ENCODE measurements at regions not wholly inside any gene's neighbourhood (a gene's known extent, or its start where the extent isn't known, plus 50 kb on each side); places are given as distances from the start of the nearest gene placed in this dataset.

DNA sequence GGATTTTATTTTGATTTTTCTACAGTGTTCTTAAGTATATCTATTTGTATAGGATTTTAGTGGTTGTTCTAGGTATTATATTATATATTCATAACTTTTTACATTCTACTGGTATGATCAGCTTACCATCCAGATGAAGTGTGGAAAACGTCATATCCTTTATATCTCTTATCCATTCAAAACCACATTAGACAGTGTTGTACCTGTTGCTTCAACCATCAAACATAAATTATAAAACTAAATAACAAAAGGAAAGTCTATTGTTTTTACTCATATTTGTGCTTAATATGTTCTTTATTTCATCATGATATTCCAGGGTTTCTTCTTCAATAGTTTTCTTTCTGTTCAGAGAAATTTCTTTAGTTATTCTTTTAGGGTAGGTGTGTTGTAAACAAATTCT, 191.4 kb downstream of the RPLP1 start:
- TF ChIP-seq, protein P1, sequence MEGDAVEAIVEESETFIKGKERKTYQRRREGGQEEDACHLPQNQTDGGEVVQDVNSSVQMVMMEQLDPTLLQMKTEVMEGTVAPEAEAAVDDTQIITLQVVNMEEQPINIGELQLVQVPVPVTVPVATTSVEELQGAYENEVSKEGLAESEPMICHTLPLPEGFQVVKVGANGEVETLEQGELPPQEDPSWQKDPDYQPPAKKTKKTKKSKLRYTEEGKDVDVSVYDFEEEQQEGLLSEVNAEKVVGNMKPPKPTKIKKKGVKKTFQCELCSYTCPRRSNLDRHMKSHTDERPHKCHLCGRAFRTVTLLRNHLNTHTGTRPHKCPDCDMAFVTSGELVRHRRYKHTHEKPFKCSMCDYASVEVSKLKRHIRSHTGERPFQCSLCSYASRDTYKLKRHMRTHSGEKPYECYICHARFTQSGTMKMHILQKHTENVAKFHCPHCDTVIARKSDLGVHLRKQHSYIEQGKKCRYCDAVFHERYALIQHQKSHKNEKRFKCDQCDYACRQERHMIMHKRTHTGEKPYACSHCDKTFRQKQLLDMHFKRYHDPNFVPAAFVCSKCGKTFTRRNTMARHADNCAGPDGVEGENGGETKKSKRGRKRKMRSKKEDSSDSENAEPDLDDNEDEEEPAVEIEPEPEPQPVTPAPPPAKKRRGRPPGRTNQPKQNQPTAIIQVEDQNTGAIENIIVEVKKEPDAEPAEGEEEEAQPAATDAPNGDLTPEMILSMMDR (conservative IDR thresholded peaks at IDR 0.05; ENCODE audit: low read length) = no peak
- no peak for TF ChIP-seq EZH2phosphoT487 (IDR thresholded peaks at IDR 0.05; ENCODE audit: borderline replicate concordance, low read depth, low read length)
